ENCODE measurements at regions not wholly inside any gene's neighbourhood (a gene's known extent, or its start where the extent isn't known, plus 50 kb on each side); places are given as distances from the start of the nearest gene placed in this dataset.

- no peak for TF ChIP-seq CTCF (IDR thresholded peaks at IDR 0.05)
- TF ChIP-seq POLR2AphosphoS5 (IDR thresholded peaks at IDR 0.05): no peak
- TF ChIP-seq POLR2A (IDR thresholded peaks at IDR 0.05): no peak
These were observed 1083.4 kb upstream of the CDH18 start for GRCh38 chr5:21071421-21071820.
